ENCODE measurements at regions not wholly inside any gene's neighbourhood (a gene's known extent, or its start where the extent isn't known, plus 50 kb on each side); places are given as distances from the start of the nearest gene placed in this dataset.

GRCh38 chr15:91471468-91471867 lies 371.4 kb downstream of the SV2B start:
- H4K20me1 ChIP-seq (ENCODE audit: insufficient read depth, low read length), result no peaks in the 10 kb centered on the region
- H3K9me2 ChIP-seq (ENCODE audit: insufficient read depth, low read length), result no peaks in the 10 kb centered on the region
- ChIA-PET CTCF (ENCODE audit: unreplicated experiment) (no interaction called here), POLR2A (no interaction called here)
- intact Hi-C loops (cut with micrococcal nuclease; ENCODE audit: unreplicated experiment), result no loop called here
- no peaks in the 10 kb centered on the region for H3K36me3 ChIP-seq (ENCODE audit: insufficient read depth, low read length)
- no peaks in the 10 kb centered on the region for H3K4me1 ChIP-seq (ENCODE audit: insufficient read depth, low read length, poor library complexity, severe bottlenecking)
- H3K4me2 ChIP-seq (ENCODE audit: low read length), result no peak overlapping the region
- no peaks in the 10 kb centered on the region for H3K9me3 ChIP-seq (ENCODE audit: low read length)
- no peak for DNase-seq (ENCODE audit: low spot score)
- H3K4me3 ChIP-seq (ENCODE audit: low read depth, low read length, poor library complexity, severe bottlenecking), result no peak overlapping the region
- TF ChIP-seq EZH2phosphoT487 (IDR thresholded peaks at IDR 0.05; ENCODE audit: borderline replicate concordance, low read depth, low read length), result no peak
- TF ChIP-seq, protein P1, sequence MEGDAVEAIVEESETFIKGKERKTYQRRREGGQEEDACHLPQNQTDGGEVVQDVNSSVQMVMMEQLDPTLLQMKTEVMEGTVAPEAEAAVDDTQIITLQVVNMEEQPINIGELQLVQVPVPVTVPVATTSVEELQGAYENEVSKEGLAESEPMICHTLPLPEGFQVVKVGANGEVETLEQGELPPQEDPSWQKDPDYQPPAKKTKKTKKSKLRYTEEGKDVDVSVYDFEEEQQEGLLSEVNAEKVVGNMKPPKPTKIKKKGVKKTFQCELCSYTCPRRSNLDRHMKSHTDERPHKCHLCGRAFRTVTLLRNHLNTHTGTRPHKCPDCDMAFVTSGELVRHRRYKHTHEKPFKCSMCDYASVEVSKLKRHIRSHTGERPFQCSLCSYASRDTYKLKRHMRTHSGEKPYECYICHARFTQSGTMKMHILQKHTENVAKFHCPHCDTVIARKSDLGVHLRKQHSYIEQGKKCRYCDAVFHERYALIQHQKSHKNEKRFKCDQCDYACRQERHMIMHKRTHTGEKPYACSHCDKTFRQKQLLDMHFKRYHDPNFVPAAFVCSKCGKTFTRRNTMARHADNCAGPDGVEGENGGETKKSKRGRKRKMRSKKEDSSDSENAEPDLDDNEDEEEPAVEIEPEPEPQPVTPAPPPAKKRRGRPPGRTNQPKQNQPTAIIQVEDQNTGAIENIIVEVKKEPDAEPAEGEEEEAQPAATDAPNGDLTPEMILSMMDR (conservative IDR thresholded peaks at IDR 0.05; ENCODE audit: low read length), result no peak
- H3K27ac ChIP-seq (ENCODE audit: low read depth, low read length, poor library complexity, severe bottlenecking), result no peak overlapping the region
- no peak overlapping the region for H2AFZ ChIP-seq (ENCODE audit: low read length)
- no peaks in the 10 kb centered on the region for H3K79me2 ChIP-seq (ENCODE audit: insufficient read depth, low read depth, low read length)
- no TSS peak for BruUV-seq (replicated peaks)

DNA sequence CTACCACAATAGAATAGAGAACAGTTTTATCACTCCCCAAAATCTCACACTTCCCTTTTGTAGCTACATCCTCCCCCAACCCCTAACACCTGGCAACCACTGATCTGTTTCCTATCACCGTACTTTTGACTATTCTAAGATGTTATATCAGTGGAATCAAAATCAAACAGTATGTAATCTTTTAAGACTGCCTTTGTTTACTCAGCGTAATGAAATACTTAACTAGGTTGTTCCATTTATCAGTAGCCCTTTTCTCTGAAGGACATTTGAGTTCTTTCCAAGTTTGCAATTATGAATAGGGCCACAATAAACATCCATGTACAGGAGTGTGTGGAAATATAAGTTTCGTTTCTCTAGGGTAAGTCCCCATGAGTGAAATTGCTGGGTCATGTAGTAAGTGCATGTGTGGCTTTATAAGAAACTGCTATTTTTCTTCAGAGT lies 372.3 kb downstream of the SV2B start:
- ChIA-PET POLR2A (no interaction called here), CTCF (ENCODE audit: unreplicated experiment) (no interaction called here)
- TF ChIP-seq, protein P1 (conservative IDR thresholded peaks at IDR 0.05; ENCODE audit: low read length), result no peak
- TF ChIP-seq EZH2phosphoT487 (IDR thresholded peaks at IDR 0.05; ENCODE audit: borderline replicate concordance, low read depth, low read length), result no peak
- Histone ChIP-seq H3K4me2 (ENCODE audit: low read length) (no peak overlapping the region), H3K9me3 (ENCODE audit: low read length) (no peaks in the 10 kb centered on the region), H2AFZ (ENCODE audit: low read length) (no peak overlapping the region), H3K36me3 (ENCODE audit: insufficient read depth, low read length) (no peaks in the 10 kb centered on the region), H3K79me2 (ENCODE audit: insufficient read depth, low read depth, low read length) (no peaks in the 10 kb centered on the region), H4K20me1 (ENCODE audit: insufficient read depth, low read length) (no peaks in the 10 kb centered on the region), H3K4me1 (ENCODE audit: insufficient read depth, low read length, poor library complexity, severe bottlenecking) (no peaks in the 10 kb centered on the region), H3K9me2 (ENCODE audit: insufficient read depth, low read length) (no peaks in the 10 kb centered on the region), H3K4me3 (ENCODE audit: low read depth, low read length, poor library complexity, severe bottlenecking) (no peak overlapping the region), H3K27ac (ENCODE audit: low read depth, low read length, poor library complexity, severe bottlenecking) (no peak overlapping the region)
- intact Hi-C loops (cut with micrococcal nuclease; ENCODE audit: unreplicated experiment), result no loop called here
- DNase-seq (ENCODE audit: low spot score), result no peak
- BruUV-seq (replicated peaks), result no TSS peak

GRCh38 chr15:91473894-91474545 lies 374.0 kb downstream of the SV2B start:
- Histone ChIP-seq H2AFZ (ENCODE audit: low read length) (no peak overlapping the region), H3K79me2 (ENCODE audit: insufficient read depth, low read depth, low read length) (no peaks in the 10 kb centered on the region), H3K9me3 (ENCODE audit: low read length) (no peaks in the 10 kb centered on the region), H3K4me2 (ENCODE audit: low read length) (no peak overlapping the region), H3K36me3 (ENCODE audit: insufficient read depth, low read length) (no peaks in the 10 kb centered on the region), H4K20me1 (ENCODE audit: insufficient read depth, low read length) (no peaks in the 10 kb centered on the region), H3K27ac (ENCODE audit: low read depth, low read length, poor library complexity, severe bottlenecking) (no peak overlapping the region), H3K9me2 (ENCODE audit: insufficient read depth, low read length) (no peaks in the 10 kb centered on the region), H3K4me3 (ENCODE audit: low read depth, low read length, poor library complexity, severe bottlenecking) (no peak overlapping the region), H3K4me1 (ENCODE audit: insufficient read depth, low read length, poor library complexity, severe bottlenecking) (no peaks in the 10 kb centered on the region)
- DNase-seq (ENCODE audit: low spot score), result no peak
- TF ChIP-seq, protein P1 (conservative IDR thresholded peaks at IDR 0.05; ENCODE audit: low read length), result no peak
- TF ChIP-seq EZH2phosphoT487 (IDR thresholded peaks at IDR 0.05; ENCODE audit: borderline replicate concordance, low read depth, low read length), result no peak
- BruUV-seq (replicated peaks), result no TSS peak
- intact Hi-C loops (cut with micrococcal nuclease; ENCODE audit: unreplicated experiment), result no loop called here
- ChIA-PET POLR2A (no interaction called here), CTCF (ENCODE audit: unreplicated experiment) (no interaction called here)
